ENCODE measurements at regions not wholly inside any gene's neighbourhood (a gene's known extent, or its start where the extent isn't known, plus 50 kb on each side); places are given as distances from the start of the nearest gene placed in this dataset.

- H3K27ac Mint-ChIP-seq: no peak overlapping the region
- no peaks in the 10 kb centered on the region for H3K4me1 Mint-ChIP-seq (ENCODE audit: low read depth)
- H3K9me3 Mint-ChIP-seq: no peaks in the 10 kb centered on the region
- intact Hi-C loops (cut with micrococcal nuclease): no loop called here
- H3K27me3 Mint-ChIP-seq (ENCODE audit: low read depth): no peaks in the 10 kb centered on the region
- no peaks in the 10 kb centered on the region for H3K36me3 Mint-ChIP-seq (ENCODE audit: low read depth)
- H3K4me3 Mint-ChIP-seq (ENCODE audit: low read depth): no peak overlapping the region
- DNase-seq (ENCODE audit: low spot score): no peak
Observed at GRCh38 chr11:88035271-88035670, 140.0 kb downstream of the RAB38 start.

GRCh38 chr11:88017666-88018065 lies 157.6 kb downstream of the RAB38 start:
- no peak for DNase-seq (ENCODE audit: low spot score)
- intact Hi-C loops (cut with micrococcal nuclease): no loop called here
- Mint-ChIP-seq H3K4me1 (ENCODE audit: low read depth) (no peaks in the 10 kb centered on the region), H3K9me3 (no peaks in the 10 kb centered on the region), H3K27ac (no peak overlapping the region), H3K27me3 (ENCODE audit: low read depth) (no peaks in the 10 kb centered on the region), H3K36me3 (ENCODE audit: low read depth) (no peaks in the 10 kb centered on the region), H3K4me3 (ENCODE audit: low read depth) (no peak overlapping the region)

- no peaks in the 10 kb centered on the region for H3K36me3 Mint-ChIP-seq (ENCODE audit: low read depth)
- H3K27me3 Mint-ChIP-seq (ENCODE audit: low read depth): no peaks in the 10 kb centered on the region
- peak; percentile 37 for DNase-seq (ENCODE audit: low spot score)
- H3K4me1 Mint-ChIP-seq (ENCODE audit: low read depth): no peaks in the 10 kb centered on the region
- no peak overlapping the region for H3K27ac Mint-ChIP-seq
- H3K4me3 Mint-ChIP-seq (ENCODE audit: low read depth): no peak overlapping the region
- no peaks in the 10 kb centered on the region for H3K9me3 Mint-ChIP-seq
- intact Hi-C loops (cut with micrococcal nuclease): loop anchor here (1.0 kb wide), 1 partner anchor 528 kb away; no protein-coding TSS in a partner anchor
Observed at GRCh38 chr11:88016392-88017170, 158.7 kb downstream of the RAB38 start.

- Mint-ChIP-seq H3K9me3 (no peaks in the 10 kb centered on the region), H3K4me3 (ENCODE audit: low read depth) (no peak overlapping the region), H3K27me3 (ENCODE audit: low read depth) (no peaks in the 10 kb centered on the region), H3K36me3 (ENCODE audit: low read depth) (no peaks in the 10 kb centered on the region), H3K27ac (no peak overlapping the region), H3K4me1 (ENCODE audit: low read depth) (no peaks in the 10 kb centered on the region)
- no peak for DNase-seq (ENCODE audit: low spot score)
- intact Hi-C loops (cut with micrococcal nuclease): no loop called here
Observed at GRCh38 chr11:88015170-88015569, 160.1 kb downstream of the RAB38 start.

- Mint-ChIP-seq H3K27ac (no peak overlapping the region), H3K4me3 (ENCODE audit: low read depth) (no peak overlapping the region), H3K36me3 (ENCODE audit: low read depth) (no peaks in the 10 kb centered on the region), H3K27me3 (ENCODE audit: low read depth) (no peaks in the 10 kb centered on the region), H3K4me1 (ENCODE audit: low read depth) (no peaks in the 10 kb centered on the region), H3K9me3 (no peaks in the 10 kb centered on the region)
- intact Hi-C loops (cut with micrococcal nuclease): no loop called here
- DNase-seq (ENCODE audit: low spot score): no peak
Observed at GRCh38 chr11:88013508-88014065, 161.7 kb downstream of the RAB38 start.

- H3K9me3 Mint-ChIP-seq: no peaks in the 10 kb centered on the region
- no peaks in the 10 kb centered on the region for H3K36me3 Mint-ChIP-seq (ENCODE audit: low read depth)
- no peak overlapping the region for H3K27ac Mint-ChIP-seq
- DNase-seq (ENCODE audit: low spot score): no peak
- no peak overlapping the region for H3K4me3 Mint-ChIP-seq (ENCODE audit: low read depth)
- intact Hi-C loops (cut with micrococcal nuclease): no loop called here
- H3K27me3 Mint-ChIP-seq (ENCODE audit: low read depth): no peaks in the 10 kb centered on the region
- H3K4me1 Mint-ChIP-seq (ENCODE audit: low read depth): no peaks in the 10 kb centered on the region
Observed at GRCh38 chr11:88012456-88012855, 162.8 kb downstream of the RAB38 start.

- intact Hi-C loops (cut with micrococcal nuclease): no loop called here
- no peaks in the 10 kb centered on the region for H3K27me3 Mint-ChIP-seq (ENCODE audit: low read depth)
- H3K36me3 Mint-ChIP-seq (ENCODE audit: low read depth): no peaks in the 10 kb centered on the region
- H3K4me1 Mint-ChIP-seq (ENCODE audit: low read depth): no peaks in the 10 kb centered on the region
- no peak for DNase-seq (ENCODE audit: low spot score)
- no peaks in the 10 kb centered on the region for H3K9me3 Mint-ChIP-seq
- no peak overlapping the region for H3K27ac Mint-ChIP-seq
- H3K4me3 Mint-ChIP-seq (ENCODE audit: low read depth): no peak overlapping the region
Observed at GRCh38 chr11:87976009-87976408, 199.2 kb downstream of the RAB38 start.

GRCh38 chr11:87974797-87975196 lies 200.4 kb downstream of the RAB38 start:
- intact Hi-C loops (cut with micrococcal nuclease): no loop called here
- no peak for DNase-seq (ENCODE audit: low spot score)
- Mint-ChIP-seq H3K4me3 (ENCODE audit: low read depth) (no peak overlapping the region), H3K27me3 (ENCODE audit: low read depth) (no peaks in the 10 kb centered on the region), H3K36me3 (ENCODE audit: low read depth) (no peaks in the 10 kb centered on the region), H3K9me3 (no peaks in the 10 kb centered on the region), H3K27ac (no peak overlapping the region), H3K4me1 (ENCODE audit: low read depth) (no peaks in the 10 kb centered on the region)

GRCh38 chr11:87972133-87972532 lies 203.1 kb downstream of the RAB38 start:
- H3K36me3 Mint-ChIP-seq (ENCODE audit: low read depth): no peaks in the 10 kb centered on the region
- DNase-seq (ENCODE audit: low spot score): no peak
- no peaks in the 10 kb centered on the region for H3K27me3 Mint-ChIP-seq (ENCODE audit: low read depth)
- H3K27ac Mint-ChIP-seq: no peak overlapping the region
- intact Hi-C loops (cut with micrococcal nuclease): no loop called here
- no peak overlapping the region for H3K4me3 Mint-ChIP-seq (ENCODE audit: low read depth)
- no peaks in the 10 kb centered on the region for H3K4me1 Mint-ChIP-seq (ENCODE audit: low read depth)
- no peaks in the 10 kb centered on the region for H3K9me3 Mint-ChIP-seq

GRCh38 chr11:87971354-87971753 lies 203.9 kb downstream of the RAB38 start:
- Mint-ChIP-seq H3K36me3 (ENCODE audit: low read depth) (no peaks in the 10 kb centered on the region), H3K4me3 (ENCODE audit: low read depth) (no peak overlapping the region), H3K27ac (no peak overlapping the region), H3K27me3 (ENCODE audit: low read depth) (no peaks in the 10 kb centered on the region), H3K4me1 (ENCODE audit: low read depth) (no peaks in the 10 kb centered on the region), H3K9me3 (no peaks in the 10 kb centered on the region)
- no peak for DNase-seq (ENCODE audit: low spot score)
- intact Hi-C loops (cut with micrococcal nuclease): no loop called here

GRCh38 chr11:87970762-87971161 lies 204.5 kb downstream of the RAB38 start:
- H3K36me3 Mint-ChIP-seq (ENCODE audit: low read depth): no peaks in the 10 kb centered on the region
- H3K9me3 Mint-ChIP-seq: no peaks in the 10 kb centered on the region
- intact Hi-C loops (cut with micrococcal nuclease): no loop called here
- H3K27ac Mint-ChIP-seq: no peak overlapping the region
- no peak for DNase-seq (ENCODE audit: low spot score)
- no peak overlapping the region for H3K4me3 Mint-ChIP-seq (ENCODE audit: low read depth)
- H3K27me3 Mint-ChIP-seq (ENCODE audit: low read depth): no peaks in the 10 kb centered on the region
- H3K4me1 Mint-ChIP-seq (ENCODE audit: low read depth): no peaks in the 10 kb centered on the region

GRCh38 chr11:87967459-87967858 lies 207.8 kb downstream of the RAB38 start:
- Mint-ChIP-seq H3K27ac (no peak overlapping the region), H3K27me3 (ENCODE audit: low read depth) (no peaks in the 10 kb centered on the region), H3K4me3 (ENCODE audit: low read depth) (no peak overlapping the region), H3K9me3 (no peaks in the 10 kb centered on the region), H3K4me1 (ENCODE audit: low read depth) (no peaks in the 10 kb centered on the region), H3K36me3 (ENCODE audit: low read depth) (no peaks in the 10 kb centered on the region)
- intact Hi-C loops (cut with micrococcal nuclease): no loop called here
- no peak for DNase-seq (ENCODE audit: low spot score)

- no peak for DNase-seq (ENCODE audit: low spot score)
- H3K9me3 Mint-ChIP-seq: no peaks in the 10 kb centered on the region
- H3K27ac Mint-ChIP-seq: no peak overlapping the region
- H3K27me3 Mint-ChIP-seq (ENCODE audit: low read depth): no peaks in the 10 kb centered on the region
- no peaks in the 10 kb centered on the region for H3K4me1 Mint-ChIP-seq (ENCODE audit: low read depth)
- H3K36me3 Mint-ChIP-seq (ENCODE audit: low read depth): no peaks in the 10 kb centered on the region
- intact Hi-C loops (cut with micrococcal nuclease): no loop called here
- no peak overlapping the region for H3K4me3 Mint-ChIP-seq (ENCODE audit: low read depth)
Observed at GRCh38 chr11:87966694-87967093, 208.5 kb downstream of the RAB38 start.
